Kidney (tissue), 13 donors: ENCODE measurements at regions not wholly inside any gene's neighbourhood (a gene's known extent, or its start where the extent isn't known, plus 50 kb on each side); places are given as distances from the start of the nearest gene placed in this dataset.

Source experiments
- DNase-seq, 5 donors: peaks; one replicate each; pipeline ENCODE4 v3.0.0-alpha.2; 2013 to 2020
- FAIRE-seq: peaks from 2 replicates; lab custom pipeline; 2012; peaks lifted over from hg19 to GRCh38; lab: Jason Lieb, UNC
- H3K27ac ChIP-seq, 2 donors: one replicate each; pipeline ENCODE4 v1.7.0; 2013; ENCODE audit warnings: low read depth in 2 of 2, low read length in 2 of 2, inconsistent platforms in 1 of 2
- H3K27me3 ChIP-seq: one replicate; pipeline ENCODE4 v1.7.1; 2013; ENCODE audit warnings: low read length, inconsistent platforms; ENCODE audit not compliant: control insufficient read depth, insufficient read depth
- H3K36me3 ChIP-seq, 3 donors: one replicate each; pipeline versions ENCODE4 v1.7.0 to v1.7.1; 2013; ENCODE audit warnings: low read length in 3 of 3, control low read depth in 1 of 3, inconsistent platforms in 1 of 3; ENCODE audit not compliant: insufficient read depth in 3 of 3, control insufficient read depth in 2 of 3
- H3K4me1 ChIP-seq, 3 donors: one replicate each; pipeline versions ENCODE4 v1.7.0 to v1.7.1; 2013; ENCODE audit warnings: low read length in 3 of 3, inconsistent platforms in 1 of 3, low read depth in 1 of 3; ENCODE audit not compliant: control insufficient read depth in 2 of 3, insufficient read depth in 2 of 3
- H3K4me3 ChIP-seq, 3 donors: one replicate each; pipeline versions ENCODE4 v1.7.0 to v1.8.1; 2013; ENCODE audit warnings: low read length in 3 of 3, control low read depth in 1 of 3, inconsistent platforms in 1 of 3
- H3K9ac ChIP-seq, 3 donors: one replicate each; pipeline versions ENCODE4 v1.7.0 to v1.7.1; 2013; ENCODE audit warnings: low read length in 3 of 3, control low read depth in 1 of 3, inconsistent platforms in 1 of 3
- H3K9me3 ChIP-seq, 3 donors: one replicate each; pipeline versions ENCODE4 v1.7.0 to v1.7.1; 2013; ENCODE audit warnings: low read length in 3 of 3, control low read depth in 1 of 3, inconsistent platforms in 1 of 3; ENCODE audit not compliant: control insufficient read depth in 2 of 3, insufficient read depth in 1 of 3
- CTCF ChIP-seq: IDR thresholded peaks from 3 replicates; pipeline ENCODE4 v1.5.1; 2012; ENCODE audit warnings: mild to moderate bottlenecking, moderate library complexity, borderline replicate concordance; ENCODE audit not compliant: insufficient read depth; ENCODE audit errors: extremely low read depth
- intact Hi-C: fragments of 100-400 bp; cut with DNase I; formaldehyde crosslinking; loops from one replicate; pipeline ENCODE4 v1.11.1; 2022
- donor health status: control.
- donor health status: control.
- donor health status: control.
- donor health status: control.
- donor health status: control.
- donor health status: DM: yes; HTN: yes; CAD: no.
- donor health status: Normal renal cell carcinoma (clear cell type).

DNA sequence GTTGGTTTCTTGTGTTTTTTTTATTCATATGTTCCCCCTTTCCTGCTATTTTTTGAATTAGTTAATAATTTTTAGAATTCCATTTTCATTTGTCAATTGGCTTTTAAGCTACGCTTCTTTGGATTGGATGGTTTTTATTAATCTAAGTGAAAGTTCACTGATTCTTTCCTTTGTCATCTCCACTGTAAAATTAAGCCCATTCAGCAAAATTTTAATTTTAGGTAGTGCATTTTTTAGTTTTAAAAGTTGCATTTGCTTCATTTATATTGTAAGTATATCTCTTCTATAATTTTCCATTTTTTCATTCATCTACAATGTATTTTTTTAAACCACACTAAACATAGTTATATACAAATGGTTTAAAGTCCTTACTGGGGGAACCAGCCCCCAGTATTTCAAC is 417.3 kb upstream of the HTR2C start:
- H3K27me3 ChIP-seq, result no peaks in the 10 kb centered on the region
- no peak overlapping the region for H3K4me3 ChIP-seq
- intact Hi-C loops, result no loop called here
- H3K9me3 ChIP-seq, result no peaks in the 10 kb centered on the region
- no peak overlapping the region for H3K27ac ChIP-seq
- FAIRE-seq (no peak), DNase-seq (no peak)
- no peaks in the 10 kb centered on the region for H3K36me3 ChIP-seq
- no peak for TF ChIP-seq CTCF
- no peak overlapping the region for H3K9ac ChIP-seq
- no peaks in the 10 kb centered on the region for H3K4me1 ChIP-seq

DNA sequence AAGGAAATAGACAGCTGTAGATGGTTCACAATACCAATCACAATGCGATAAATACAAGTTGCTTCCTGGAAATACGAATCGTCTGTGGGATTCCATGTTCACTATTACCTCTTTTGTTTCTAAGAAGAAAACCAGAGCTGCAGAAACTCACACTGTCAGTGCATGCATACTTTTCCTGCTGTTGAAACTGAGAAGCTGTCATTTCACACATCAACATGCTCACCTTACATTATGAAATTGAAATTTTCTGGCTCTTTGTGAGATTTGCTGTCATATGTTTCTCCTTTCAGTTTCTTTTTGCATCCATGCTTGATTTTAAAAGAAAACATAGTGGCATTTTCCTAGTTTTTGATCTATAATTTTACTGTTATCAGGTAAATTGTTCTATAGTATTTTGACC is 418.3 kb upstream of the HTR2C start:
- FAIRE-seq (no peak), DNase-seq (no peak)
- Histone ChIP-seq H3K36me3 (no peaks in the 10 kb centered on the region), H3K9ac (no peak overlapping the region), H3K9me3 (no peaks in the 10 kb centered on the region), H3K27me3 (no peaks in the 10 kb centered on the region), H3K4me1 (no peaks in the 10 kb centered on the region), H3K4me3 (no peak overlapping the region), H3K27ac (no peak overlapping the region)
- intact Hi-C loops, result no loop called here
- no peak for TF ChIP-seq CTCF

DNA sequence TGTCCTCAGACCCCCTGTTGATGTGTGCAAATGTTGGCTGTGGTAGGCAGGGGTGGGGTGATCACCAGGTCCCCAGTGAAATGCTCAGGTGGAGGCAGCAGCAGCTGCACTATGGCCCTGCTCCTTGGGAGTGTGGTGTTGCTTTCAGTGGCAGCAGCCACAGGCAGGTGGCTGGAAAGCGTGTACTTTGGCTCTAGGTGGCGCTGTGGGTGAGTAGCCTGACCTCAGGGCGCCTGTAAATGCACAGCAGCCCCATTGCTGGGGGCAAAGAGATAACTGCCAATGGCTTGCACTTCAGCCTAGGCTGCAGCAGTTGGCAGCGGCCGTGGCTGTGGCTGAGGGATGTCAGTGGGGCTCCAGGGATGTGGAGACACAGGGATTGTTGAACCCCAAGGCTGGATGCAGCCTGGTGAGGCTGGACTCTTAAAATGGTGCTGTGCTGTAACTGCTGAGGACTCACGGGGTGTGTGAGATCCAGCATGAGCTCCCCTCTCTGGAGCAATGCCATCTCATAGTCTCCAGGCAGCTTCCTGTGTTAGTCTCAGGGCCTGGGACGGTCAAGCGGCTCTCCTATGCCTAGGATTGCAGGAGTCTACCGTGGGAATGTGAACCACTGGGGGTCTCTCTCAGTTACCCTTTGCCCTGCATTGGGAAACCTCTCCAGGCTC is 421.7 kb upstream of the HTR2C start:
- no peak for TF ChIP-seq CTCF
- H3K9me3 ChIP-seq, result no peaks in the 10 kb centered on the region
- intact Hi-C loops, result no loop called here
- H3K4me3 ChIP-seq, result no peak overlapping the region
- H3K9ac ChIP-seq, result no peak overlapping the region
- H3K4me1 ChIP-seq, result no peaks in the 10 kb centered on the region
- H3K36me3 ChIP-seq, result no peaks in the 10 kb centered on the region
- DNase-seq (no peak), FAIRE-seq (no peak)
- H3K27me3 ChIP-seq, result no peaks in the 10 kb centered on the region
- no peak overlapping the region for H3K27ac ChIP-seq

DNA sequence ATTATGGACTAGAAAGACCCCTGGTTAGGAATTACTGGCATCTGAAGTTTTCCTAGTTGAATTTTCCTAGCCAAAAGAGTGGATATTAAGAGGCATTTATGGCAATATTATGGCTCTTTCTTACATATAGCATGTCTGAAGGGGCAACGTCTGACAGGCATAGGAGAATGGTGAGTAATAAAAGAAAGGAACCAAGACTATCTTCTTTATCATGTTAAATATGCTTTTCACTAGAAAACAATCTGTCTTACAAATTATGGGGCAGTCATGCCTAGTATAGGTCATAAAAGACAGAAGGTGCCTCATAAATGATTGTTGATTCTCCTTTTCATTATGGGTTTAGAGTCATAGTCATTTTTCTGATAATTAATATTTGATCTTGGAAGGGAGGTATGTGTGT is 431.1 kb upstream of the HTR2C start:
- Histone ChIP-seq H3K9ac (no peak overlapping the region), H3K36me3 (no peaks in the 10 kb centered on the region), H3K27me3 (no peaks in the 10 kb centered on the region), H3K4me1 (no peaks in the 10 kb centered on the region), H3K27ac (no peak overlapping the region), H3K4me3 (no peak overlapping the region), H3K9me3 (no peaks in the 10 kb centered on the region)
- TF ChIP-seq CTCF, result no peak
- DNase-seq, result no peak
- intact Hi-C loops, result no loop called here
- no peak for FAIRE-seq
